SK-N-SH treated with all-trans-retinoic acid at 6 μM for 48 hours (cell line): ENCODE measurements at regions not wholly inside any gene's neighbourhood (a gene's known extent, or its start where the extent isn't known, plus 50 kb on each side); places are given as distances from the start of the nearest gene placed in this dataset.

Experiments
- ATAC-seq: fragments of 200-7000 bp; cut with Tn5 transposase; 3 replicates; pipeline ENCODE4 v1.9.1; 2020; ENCODE audit warnings: mild to moderate bottlenecking, moderate library complexity
- ARNTL ChIP-seq: fragments of 450-650 bp; formaldehyde crosslinking; IDR thresholded peaks from 2 replicates; pipeline ENCODE4 v1.5.0; 2020; ENCODE audit warnings: low read depth, mild to moderate bottlenecking, moderate library complexity, borderline replicate concordance
- BACH2 ChIP-seq: fragments of 250-450 bp; sonication (Bioruptor Pico); IDR thresholded peaks from 2 replicates; pipeline ENCODE4 v1.9.0; 2021; ENCODE audit warnings: mild to moderate bottlenecking, borderline replicate concordance
- CREB5 ChIP-seq: fragments of 250-450 bp; sonication (Bioruptor Pico); IDR thresholded peaks from 2 replicates; pipeline ENCODE4 v1.5.1; 2020; ENCODE audit warnings: low read depth, mild to moderate bottlenecking, moderate library complexity
- CSDC2 ChIP-seq: fragments of 250-450 bp; sonication (Bioruptor Pico); IDR thresholded peaks from 2 replicates; pipeline ENCODE4 v1.5.0; 2020; ENCODE audit warnings: mild to moderate bottlenecking, moderate library complexity
- POU6F1 ChIP-seq: fragments of 250-450 bp; sonication (Bioruptor Pico); IDR thresholded peaks from 2 replicates; pipeline ENCODE4 v1.8.0; 2021; ENCODE audit warnings: low read depth, mild to moderate bottlenecking, moderate library complexity, borderline replicate concordance
- RARB ChIP-seq: fragments of 250-450 bp; sonication (Bioruptor Pico); IDR thresholded peaks from 2 replicates; pipeline ENCODE4 v1.8.0; 2021; ENCODE audit warnings: mild to moderate bottlenecking, moderate library complexity
- SNAI2 ChIP-seq: fragments of 250-450 bp; sonication (Bioruptor Pico); IDR thresholded peaks from 2 replicates; pipeline ENCODE4 v1.5.0; 2020; ENCODE audit warnings: mild to moderate bottlenecking, moderate library complexity
- TCF4 ChIP-seq: fragments of 250-450 bp; sonication (Bioruptor Pico); IDR thresholded peaks from 2 replicates; pipeline ENCODE4 v1.8.0; 2021; ENCODE audit warnings: mild to moderate bottlenecking, moderate library complexity, borderline replicate concordance
- TOX ChIP-seq: fragments of 250-450 bp; sonication (Bioruptor Pico); IDR thresholded peaks from 2 replicates; pipeline ENCODE4 v1.8.0; 2021; ENCODE audit warnings: mild to moderate bottlenecking, moderate library complexity, borderline replicate concordance
- ZC3H10 ChIP-seq: fragments of 250-450 bp; sonication (Bioruptor Pico); IDR thresholded peaks from 2 replicates; pipeline ENCODE4 v1.5.1; 2021; ENCODE audit warnings: mild to moderate bottlenecking, moderate library complexity
- ZNF70 ChIP-seq: fragments of 450-650 bp; formaldehyde crosslinking; IDR thresholded peaks from 2 replicates; pipeline ENCODE4 v1.5.0; 2020; ENCODE audit warnings: mild to moderate bottlenecking, moderate library complexity
- ZNF8 ChIP-seq: fragments of 450-650 bp; formaldehyde crosslinking; IDR thresholded peaks from 2 replicates; pipeline ENCODE4 v1.5.0; 2020; ENCODE audit warnings: mild to moderate bottlenecking, moderate library complexity
- TF ChIP-seq, protein P1 (sequence below): fragments of 250-450 bp; sonication (Bioruptor Pico); IDR thresholded peaks from 2 replicates; pipeline ENCODE4 v1.5.0; 2020; ENCODE audit warnings: mild to moderate bottlenecking, moderate library complexity
- TF ChIP-seq, protein P2 (sequence below): fragments of 250-450 bp; sonication (Bioruptor Pico); IDR thresholded peaks from 2 replicates; pipeline ENCODE4 v1.8.0; 2020; ENCODE audit warnings: mild to moderate bottlenecking, moderate library complexity, borderline replicate concordance

GRCh38 chr5:129246088-129246487 lies 151.5 kb downstream of the ISOC1 start:
- TF ChIP-seq, protein P1, sequence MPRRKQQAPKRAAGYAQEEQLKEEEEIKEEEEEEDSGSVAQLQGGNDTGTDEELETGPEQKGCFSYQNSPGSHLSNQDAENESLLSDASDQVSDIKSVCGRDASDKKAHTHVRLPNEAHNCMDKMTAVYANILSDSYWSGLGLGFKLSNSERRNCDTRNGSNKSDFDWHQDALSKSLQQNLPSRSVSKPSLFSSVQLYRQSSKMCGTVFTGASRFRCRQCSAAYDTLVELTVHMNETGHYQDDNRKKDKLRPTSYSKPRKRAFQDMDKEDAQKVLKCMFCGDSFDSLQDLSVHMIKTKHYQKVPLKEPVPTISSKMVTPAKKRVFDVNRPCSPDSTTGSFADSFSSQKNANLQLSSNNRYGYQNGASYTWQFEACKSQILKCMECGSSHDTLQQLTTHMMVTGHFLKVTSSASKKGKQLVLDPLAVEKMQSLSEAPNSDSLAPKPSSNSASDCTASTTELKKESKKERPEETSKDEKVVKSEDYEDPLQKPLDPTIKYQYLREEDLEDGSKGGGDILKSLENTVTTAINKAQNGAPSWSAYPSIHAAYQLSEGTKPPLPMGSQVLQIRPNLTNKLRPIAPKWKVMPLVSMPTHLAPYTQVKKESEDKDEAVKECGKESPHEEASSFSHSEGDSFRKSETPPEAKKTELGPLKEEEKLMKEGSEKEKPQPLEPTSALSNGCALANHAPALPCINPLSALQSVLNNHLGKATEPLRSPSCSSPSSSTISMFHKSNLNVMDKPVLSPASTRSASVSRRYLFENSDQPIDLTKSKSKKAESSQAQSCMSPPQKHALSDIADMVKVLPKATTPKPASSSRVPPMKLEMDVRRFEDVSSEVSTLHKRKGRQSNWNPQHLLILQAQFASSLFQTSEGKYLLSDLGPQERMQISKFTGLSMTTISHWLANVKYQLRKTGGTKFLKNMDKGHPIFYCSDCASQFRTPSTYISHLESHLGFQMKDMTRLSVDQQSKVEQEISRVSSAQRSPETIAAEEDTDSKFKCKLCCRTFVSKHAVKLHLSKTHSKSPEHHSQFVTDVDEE (CRISPR knock-in tag) = no peak
- TF ChIP-seq SNAI2 (CRISPR knock-in tag) (no peak), TOX (CRISPR knock-in tag) (no peak), RARB (no peak), POU6F1 (CRISPR knock-in tag) (no peak), CREB5 (no peak), CSDC2 (CRISPR knock-in tag) (no peak)
- no peak for ATAC-seq

GRCh38 chr5:129249886-129250285 lies 155.3 kb downstream of the ISOC1 start:
- TF ChIP-seq BACH2 (CRISPR knock-in tag) = no peak
- no peak for TF ChIP-seq ZNF8 (CRISPR knock-in tag)
- no peak for TF ChIP-seq TCF4 (CRISPR knock-in tag)
- TF ChIP-seq, protein P1 (CRISPR knock-in tag) = no peak
- no peak for TF ChIP-seq POU6F1 (CRISPR knock-in tag)
- no peak for TF ChIP-seq ZNF70 (CRISPR knock-in tag)
- ATAC-seq = no peak; the same call in 2 of the 3 replicates

- TF ChIP-seq BACH2 (CRISPR knock-in tag) (no peak), ARNTL (no peak), ZNF70 (CRISPR knock-in tag) (no peak), ZC3H10 (CRISPR knock-in tag) (no peak), ZNF8 (CRISPR knock-in tag) (no peak), CSDC2 (CRISPR knock-in tag) (no peak), CREB5 (no peak)
- TF ChIP-seq, protein P2, sequence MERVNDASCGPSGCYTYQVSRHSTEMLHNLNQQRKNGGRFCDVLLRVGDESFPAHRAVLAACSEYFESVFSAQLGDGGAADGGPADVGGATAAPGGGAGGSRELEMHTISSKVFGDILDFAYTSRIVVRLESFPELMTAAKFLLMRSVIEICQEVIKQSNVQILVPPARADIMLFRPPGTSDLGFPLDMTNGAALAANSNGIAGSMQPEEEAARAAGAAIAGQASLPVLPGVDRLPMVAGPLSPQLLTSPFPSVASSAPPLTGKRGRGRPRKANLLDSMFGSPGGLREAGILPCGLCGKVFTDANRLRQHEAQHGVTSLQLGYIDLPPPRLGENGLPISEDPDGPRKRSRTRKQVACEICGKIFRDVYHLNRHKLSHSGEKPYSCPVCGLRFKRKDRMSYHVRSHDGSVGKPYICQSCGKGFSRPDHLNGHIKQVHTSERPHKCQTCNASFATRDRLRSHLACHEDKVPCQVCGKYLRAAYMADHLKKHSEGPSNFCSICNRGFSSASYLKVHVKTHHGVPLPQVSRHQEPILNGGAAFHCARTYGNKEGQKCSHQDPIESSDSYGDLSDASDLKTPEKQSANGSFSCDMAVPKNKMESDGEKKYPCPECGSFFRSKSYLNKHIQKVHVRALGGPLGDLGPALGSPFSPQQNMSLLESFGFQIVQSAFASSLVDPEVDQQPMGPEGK (CRISPR knock-in tag) = no peak
- TF ChIP-seq, all 23 proteins: peak for 0
- ATAC-seq = peak; percentile 78; the same call in 2 of the 3 replicates
Observed at GRCh38 chr5:129271308-129271707, 176.8 kb downstream of the ISOC1 start.
